HCT116 (cell line): ENCODE measurements at regions not wholly inside any gene's neighbourhood (a gene's known extent, or its start where the extent isn't known, plus 50 kb on each side); places are given as distances from the start of the nearest gene placed in this dataset.

Experiments used
- REST ChIP-seq: IDR thresholded peaks from 2 replicates; pipeline ENCODE4 v1.6.1; 2012; ENCODE audit warnings: low read depth
- SP1 ChIP-seq: IDR thresholded peaks from 2 replicates; pipeline ENCODE4 v1.6.1; 2012; ENCODE audit warnings: low read depth

GRCh38 chr20:48060841-48061720 is 275.8 kb upstream of the SULF2 start:
- TF ChIP-seq SP1: no peak
- TF ChIP-seq REST: no peak
